IMR-90 (cell line): ENCODE measurements at regions not wholly inside any gene's neighbourhood (a gene's known extent, or its start where the extent isn't known, plus 50 kb on each side); places are given as distances from the start of the nearest gene placed in this dataset.

Source experiments
- ATAC-seq: fragments of 200-7000 bp; cut with Tn5 transposase; 2 replicates; pipeline ENCODE4 v1.9.1; 2020; ENCODE audit warnings: low read depth, mild to moderate bottlenecking, moderate library complexity
- BruUV-seq: library from RNA; stranded (reverse); fragments of 400-500 nt; replicated peaks from 2 replicates; lab custom pipeline; 2021; lab: Mats Ljungman, UMichigan
- CTCF ChIA-PET: fragments of 300-600 bp; formaldehyde crosslinking; extraction: SDS; loops from one replicate; lab custom pipeline; 2021; ENCODE audit warnings: antibody characterized with exemption; lab: Yijun Ruan, JAX
- POLR2A ChIA-PET: fragments of 300-600 bp; sonication (Branson Sonifier 250); formaldehyde crosslinking; loops from one replicate; lab custom pipeline; 2022; ENCODE audit warnings: antibody characterized with exemption; ENCODE audit not compliant: unreplicated experiment; lab: Charles Lee
- DNase-seq: peaks from one replicate; pipeline ENCODE4 v3.0.0; 2013
- H2AFZ ChIP-seq: replicated peaks from 2 replicates; pipeline ENCODE3; 2013; ENCODE audit warnings: low read length, mild to moderate bottlenecking; ENCODE audit not compliant: poor library complexity
- H2AK5ac ChIP-seq: 2 replicates; pipeline ENCODE4 v1.6.1; 2013; ENCODE audit warnings: low read depth, low read length, inconsistent platforms
- H2AK9ac ChIP-seq: replicated peaks from 2 replicates; pipeline ENCODE3; 2013; ENCODE audit warnings: mild to moderate bottlenecking, low read depth, low read length, moderate library complexity; ENCODE audit not compliant: poor library complexity
- H2BK120ac ChIP-seq: 2 replicates; pipeline ENCODE4 v1.6.1; 2013; ENCODE audit warnings: low read depth, low read length, inconsistent platforms
- H2BK15ac ChIP-seq: 3 replicates; pipeline ENCODE4 v1.6.1; 2013; ENCODE audit warnings: low read depth, low read length, inconsistent platforms
- H2BK20ac ChIP-seq: 2 replicates; pipeline ENCODE4 v1.6.1; 2013; ENCODE audit warnings: low read depth, mild to moderate bottlenecking, inconsistent platforms, low read length, moderate library complexity
- H2BK5ac ChIP-seq: 2 replicates; pipeline ENCODE4 v1.6.1; 2013; ENCODE audit warnings: mild to moderate bottlenecking, low read depth, low read length, inconsistent platforms; ENCODE audit not compliant: poor library complexity, severe bottlenecking
- H3K14ac ChIP-seq: replicated peaks from 2 replicates; pipeline ENCODE4 v1.6.1; 2013; ENCODE audit warnings: low read depth, low read length, inconsistent platforms
- H3K18ac ChIP-seq: 2 replicates; pipeline ENCODE4 v1.6.1; 2013; ENCODE audit warnings: low read depth, low read length, control low read depth
- H3K23ac ChIP-seq: 2 replicates; pipeline ENCODE4 v1.6.1; 2013; ENCODE audit warnings: low read depth, low read length, inconsistent platforms
- H3K27ac ChIP-seq: 2 replicates; pipeline ENCODE4 v1.5.1; 2013; ENCODE audit warnings: mild to moderate bottlenecking, control low read depth, low read length; ENCODE audit not compliant: insufficient read depth
- H3K27me3 ChIP-seq: 2 replicates; pipeline ENCODE4 v1.6.1; 2013; ENCODE audit warnings: low read length; ENCODE audit not compliant: control insufficient read depth, insufficient read depth
- H3K36me3 ChIP-seq: 2 replicates; pipeline ENCODE4 v1.6.1; 2013; ENCODE audit warnings: low read length, mixed read lengths; ENCODE audit not compliant: control insufficient read depth, insufficient read depth
- H3K4ac ChIP-seq: 2 replicates; pipeline ENCODE4 v1.6.1; 2013; ENCODE audit warnings: low read depth, low read length, inconsistent platforms
- H3K4me1 ChIP-seq: 2 replicates; pipeline ENCODE4 v1.6.1; 2013; ENCODE audit warnings: low read length, mixed read lengths; ENCODE audit not compliant: control insufficient read depth, insufficient read depth
- H3K4me2 ChIP-seq: 2 replicates; pipeline ENCODE4 v1.6.1; 2013; ENCODE audit warnings: low read depth, mild to moderate bottlenecking, control low read depth, low read length, moderate library complexity
- H3K4me3 ChIP-seq: 2 replicates; pipeline ENCODE4 v1.5.1; 2013; ENCODE audit warnings: low read depth, mild to moderate bottlenecking, control low read depth, low read length, moderate library complexity; ENCODE audit not compliant: insufficient read depth
- H3K56ac ChIP-seq: 2 replicates; pipeline ENCODE4 v1.6.1; 2013; ENCODE audit warnings: low read length, inconsistent platforms; ENCODE audit not compliant: insufficient read depth; ENCODE audit errors: extremely low read depth
- H3K79me1 ChIP-seq, 2 experiments: 2 replicates each; pipeline ENCODE4 v1.6.1; 2013; ENCODE audit warnings: low read length in 2 of 2, inconsistent platforms in 1 of 2, low read depth in 1 of 2
- H3K9ac ChIP-seq: 2 replicates; pipeline ENCODE4 v1.6.1; 2013; ENCODE audit warnings: low read depth, low read length, control low read depth
- H3K9me1 ChIP-seq: 2 replicates; pipeline ENCODE4 v1.6.1; 2013; ENCODE audit warnings: low read length, inconsistent platforms; ENCODE audit not compliant: insufficient read depth
- H3K9me3 ChIP-seq: 2 replicates; pipeline ENCODE4 v1.6.1; 2013; ENCODE audit warnings: low read length; ENCODE audit not compliant: control insufficient read depth, insufficient read depth
- H4K20me1 ChIP-seq: 2 replicates; pipeline ENCODE4 v1.6.1; 2013; ENCODE audit warnings: low read length, inconsistent platforms; ENCODE audit not compliant: insufficient read depth
- H4K5ac ChIP-seq: 2 replicates; pipeline ENCODE4 v1.6.1; 2013; ENCODE audit warnings: mild to moderate bottlenecking, low read depth, low read length, control low read depth
- H4K8ac ChIP-seq, 2 experiments: 2 replicates each; pipeline ENCODE4 v1.6.1; 2013; ENCODE audit warnings: low read depth in 2 of 2, low read length in 2 of 2, control low read depth in 1 of 2, inconsistent platforms in 1 of 2
- H4K91ac ChIP-seq: 2 replicates; pipeline ENCODE4 v1.6.1; 2013; ENCODE audit warnings: low read depth, low read length, inconsistent platforms; ENCODE audit not compliant: insufficient read depth
- MXI1 ChIP-seq: IDR thresholded peaks from 2 replicates; pipeline ENCODE4 v1.6.1; 2012; ENCODE audit warnings: low read depth, mild to moderate bottlenecking, low read length, moderate library complexity, borderline replicate concordance
- WGBS, 2 experiments: methylation state at CpG; one replicate each; pipeline versions ENCODE4 v1.1.5 to v1.1.7; 2013; ENCODE audit warnings: missing lambda C conversion rate in 2 of 2; ENCODE audit not compliant: insufficient read length in 1 of 2; ENCODE audit errors: extremely low coverage in 2 of 2; 5-methylcytosine and 5-hydroxymethylcytosine counted together
- dilution Hi-C: fragments of 300-500 bp; cut with HindIII; formaldehyde crosslinking; loops from one replicate; pipeline ENCODE4 v1.14.3; 2018; ENCODE audit warnings: low sequenced_read_pairs; ENCODE audit not compliant: unreplicated experiment
- in situ Hi-C: fragments of 300-500 bp; cut with MboI; formaldehyde crosslinking; loops from 3 replicates; pipeline ENCODE4 v1.14.3; 2019; ENCODE audit warnings: low sequenced_read_pairs, inconsistent platforms, mixed read lengths
- intact Hi-C: fragments of 100-400 bp; cut with micrococcal nuclease; formaldehyde crosslinking; loops from 2 replicates; pipeline ENCODE4 v1.10.0; 2022

DNA sequence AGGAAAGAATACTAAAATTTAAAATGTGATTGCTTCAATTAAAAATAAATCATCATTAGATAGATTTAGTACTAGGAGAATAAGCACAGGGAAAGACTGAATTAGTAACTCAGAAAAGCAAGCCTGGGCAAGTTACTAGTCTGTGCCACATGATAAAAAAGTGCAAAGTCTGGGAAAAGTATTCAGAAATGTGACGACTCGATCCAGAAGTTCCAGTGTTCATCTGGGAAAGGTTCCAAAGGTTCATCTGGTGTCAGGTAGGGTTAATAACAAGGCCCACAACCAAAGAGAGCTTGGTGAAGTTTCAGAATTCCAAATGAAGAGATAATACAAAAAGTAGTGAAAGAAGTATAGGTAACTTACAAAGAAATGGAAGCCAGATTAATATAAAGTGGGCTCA is 78.3 kb upstream of the ARSJ start:
- Histone ChIP-seq H3K4me3 (no peak overlapping the region), H2BK120ac (no peak overlapping the region), H3K4me2 (no peak overlapping the region), H3K56ac (no peak overlapping the region), H3K14ac (no peak overlapping the region), H3K9ac (no peak overlapping the region), H3K4me1 (no peaks in the 10 kb centered on the region), H3K36me3 (no peaks in the 10 kb centered on the region), H3K23ac (no peak overlapping the region), H2BK15ac (no peak overlapping the region), H2AK9ac (no peak overlapping the region), H4K8ac (no peak overlapping the region), H3K79me1 (no peaks in the 10 kb centered on the region), H3K4ac (no peak overlapping the region), H3K9me3 (no peaks in the 10 kb centered on the region; the same call in 1 of the 2 replicates), H4K5ac (no peak overlapping the region), H4K20me1 (no peaks in the 10 kb centered on the region), H2AFZ (no peak overlapping the region), H3K27me3 (no peaks in the 10 kb centered on the region), H3K18ac (no peak overlapping the region), H2BK5ac (no peak overlapping the region), H2AK5ac (no peak overlapping the region), H2BK20ac (no peak overlapping the region), H3K9me1 (no peaks in the 10 kb centered on the region), H4K91ac (no peak overlapping the region), H3K27ac (no peak overlapping the region)
- no peak for TF ChIP-seq MXI1
- DNase-seq (no peak), ATAC-seq (no peak)
- in situ Hi-C loops (no loop called here), intact Hi-C loops (no loop called here), dilution Hi-C loops (no loop called here)
- POLR2A ChIA-PET = no interaction called here
- no TSS peak for BruUV-seq
- CTCF ChIA-PET = no interaction called here
- WGBS, 2 experiments = no CpG with 5 or more reads among the region's 2 CpGs
